ENCODE measurements at regions not wholly inside any gene's neighbourhood (a gene's known extent, or its start where the extent isn't known, plus 50 kb on each side); places are given as distances from the start of the nearest gene placed in this dataset.
A peak's percentile ranks its signal among the peaks of the same experiment; 100 is the strongest.

- Histone ChIP-seq H2BK120ac (ENCODE audit: insufficient read depth, low read length, poor library complexity) (peak overlapping the region; percentile 40), H3K9ac (ENCODE audit: low read length) (no peak overlapping the region), H3K4me2 (ENCODE audit: low read length) (no peak overlapping the region), H2AFZ (ENCODE audit: insufficient read depth, low read length, poor library complexity) (no peak overlapping the region), H4K12ac (ENCODE audit: low read depth, low read length) (no peak overlapping the region), H3K18ac (ENCODE audit: low read length) (no peak overlapping the region), H3K79me1 (ENCODE audit: low read length) (peaks cover 28% of the 10 kb centered on the region), H3K14ac (ENCODE audit: low read length) (no peak overlapping the region), H2BK5ac (ENCODE audit: low read depth, low read length, poor library complexity) (peak overlapping the region; percentile 78), H3K27me3 (ENCODE audit: insufficient read depth, low read length) (no peaks in the 10 kb centered on the region), H2BK12ac (ENCODE audit: low read length) (peak overlapping the region; percentile 34), H3K4me1 (ENCODE audit: control insufficient read depth in 1 of 2, insufficient read depth in 2 of 2, low read length in 2 of 2) (peaks cover 22 to 32% of the 10 kb centered on the region in 2 experiments), H3K9me3 (ENCODE audit: insufficient read depth, low read depth, low read length) (no peaks in the 10 kb centered on the region), H4K8ac (ENCODE audit: low read depth, low read length) (peak overlapping the region; percentile 6), H3K23ac (ENCODE audit: low read length) (no peak overlapping the region), H4K91ac (ENCODE audit: low read depth, low read length) (peak overlapping the region; percentile 5), H3K4me3 (ENCODE audit: low read depth, low read length) (no peak overlapping the region), H3K4ac (ENCODE audit: low read depth, low read length) (no peak overlapping the region), H3K36me3 (ENCODE audit: control insufficient read depth in 1 of 2, insufficient read depth in 2 of 2, low read length in 2 of 2) (no peaks in the 10 kb centered on the region), H3K27ac (ENCODE audit: low read depth, low read length) (peak overlapping the region; percentile 92), H2AK5ac (ENCODE audit: low read length) (no peak overlapping the region), H3K79me2 (ENCODE audit: control insufficient read depth, insufficient read depth, low read length, poor library complexity) (peaks cover 3% of the 10 kb centered on the region)
- WGBS (ENCODE audit: extremely low coverage, insufficient coverage, insufficient read length): no CpG with 5 or more reads among the region's 2 CpGs
- DNase-seq: peak; percentile 26 to 64
These were observed 177.6 kb downstream of the SNAPC1 start for GRCh38 chr14:61939776-61940175.

- Histone ChIP-seq H2BK12ac (ENCODE audit: low read length) (peak overlapping the region; percentile 83), H3K4ac (ENCODE audit: low read depth, low read length) (peak overlapping the region; percentile 73), H3K18ac (ENCODE audit: low read length) (peak overlapping the region; percentile 71), H3K4me1 (ENCODE audit: control insufficient read depth in 1 of 2, insufficient read depth in 2 of 2, low read length in 2 of 2) (peaks cover 22 to 32% of the 10 kb centered on the region in 2 experiments), H2BK5ac (ENCODE audit: low read depth, low read length, poor library complexity) (peak overlapping the region; percentile 94), H4K8ac (ENCODE audit: low read depth, low read length) (peak overlapping the region; percentile 75), H2AFZ (ENCODE audit: insufficient read depth, low read length, poor library complexity) (no peak overlapping the region), H3K36me3 (ENCODE audit: control insufficient read depth in 1 of 2, insufficient read depth in 2 of 2, low read length in 2 of 2) (no peaks in the 10 kb centered on the region), H3K4me3 (ENCODE audit: low read depth, low read length) (no peak overlapping the region), H2BK120ac (ENCODE audit: insufficient read depth, low read length, poor library complexity) (peak overlapping the region; percentile 97), H3K27me3 (ENCODE audit: insufficient read depth, low read length) (no peaks in the 10 kb centered on the region), H4K12ac (ENCODE audit: low read depth, low read length) (no peak overlapping the region), H3K14ac (ENCODE audit: low read length) (peak overlapping the region; percentile 75), H3K23ac (ENCODE audit: low read length) (no peak overlapping the region), H3K9me3 (ENCODE audit: insufficient read depth, low read depth, low read length) (no peaks in the 10 kb centered on the region), H2AK5ac (ENCODE audit: low read length) (peak overlapping the region; percentile 78), H3K79me2 (ENCODE audit: control insufficient read depth, insufficient read depth, low read length, poor library complexity) (peaks cover 3% of the 10 kb centered on the region), H3K9ac (ENCODE audit: low read length) (no peak overlapping the region), H3K79me1 (ENCODE audit: low read length) (peaks cover 28% of the 10 kb centered on the region), H3K27ac (ENCODE audit: low read depth, low read length) (peak overlapping the region; percentile 98), H4K91ac (ENCODE audit: low read depth, low read length) (peak overlapping the region; percentile 93), H3K4me2 (ENCODE audit: low read length) (peak overlapping the region; percentile 38)
- no CpG with 5 or more reads among the region's 7 CpGs for WGBS (ENCODE audit: extremely low coverage, insufficient coverage, insufficient read length)
- DNase-seq: peak; percentile 92 to 98
These were observed 178.6 kb downstream of the SNAPC1 start for GRCh38 chr14:61940666-61941420.

- Histone ChIP-seq H3K27ac (ENCODE audit: low read depth, low read length) (peak overlapping the region; percentile 98), H3K4me3 (ENCODE audit: low read depth, low read length) (no peak overlapping the region), H4K12ac (ENCODE audit: low read depth, low read length) (no peak overlapping the region), H3K9me3 (ENCODE audit: insufficient read depth, low read depth, low read length) (no peaks in the 10 kb centered on the region), H3K27me3 (ENCODE audit: insufficient read depth, low read length) (no peaks in the 10 kb centered on the region), H4K8ac (ENCODE audit: low read depth, low read length) (no peak overlapping the region), H3K23ac (ENCODE audit: low read length) (no peak overlapping the region), H3K79me1 (ENCODE audit: low read length) (peaks cover 28% of the 10 kb centered on the region), H3K4me1 (ENCODE audit: control insufficient read depth in 1 of 2, insufficient read depth in 2 of 2, low read length in 2 of 2) (peaks cover 22 to 31% of the 10 kb centered on the region in 2 experiments), H3K36me3 (ENCODE audit: control insufficient read depth in 1 of 2, insufficient read depth in 2 of 2, low read length in 2 of 2) (no peaks in the 10 kb centered on the region), H2BK120ac (ENCODE audit: insufficient read depth, low read length, poor library complexity) (peak overlapping the region; percentile 97), H2AK5ac (ENCODE audit: low read length) (no peak overlapping the region), H3K18ac (ENCODE audit: low read length) (no peak overlapping the region), H2BK5ac (ENCODE audit: low read depth, low read length, poor library complexity) (peak overlapping the region; percentile 94), H3K4ac (ENCODE audit: low read depth, low read length) (no peak overlapping the region), H2BK12ac (ENCODE audit: low read length) (peak overlapping the region; percentile 7), H3K14ac (ENCODE audit: low read length) (peak overlapping the region; percentile 75), H3K9ac (ENCODE audit: low read length) (no peak overlapping the region), H4K91ac (ENCODE audit: low read depth, low read length) (peak overlapping the region; percentile 46), H3K79me2 (ENCODE audit: control insufficient read depth, insufficient read depth, low read length, poor library complexity) (peaks cover 3% of the 10 kb centered on the region), H3K4me2 (ENCODE audit: low read length) (peak overlapping the region; percentile 38), H2AFZ (ENCODE audit: insufficient read depth, low read length, poor library complexity) (no peak overlapping the region)
- WGBS (ENCODE audit: extremely low coverage, insufficient coverage, insufficient read length): no CpG with 5 or more reads among the region's 4 CpGs
- peak; percentile 80 to 92 for DNase-seq
These were observed 179.4 kb downstream of the SNAPC1 start for GRCh38 chr14:61941421-61942150.

GRCh38 chr14:61948376-61948775 lies 186.2 kb downstream of the SNAPC1 start:
- H3K27ac ChIP-seq (ENCODE audit: low read depth, low read length): no peak overlapping the region
- peak; percentile 74 to 95 for DNase-seq
- no peak overlapping the region for H4K91ac ChIP-seq (ENCODE audit: low read depth, low read length)
- no peak overlapping the region for H2AFZ ChIP-seq (ENCODE audit: insufficient read depth, low read length, poor library complexity)
- H4K12ac ChIP-seq (ENCODE audit: low read depth, low read length): no peak overlapping the region
- peaks cover 2 to 7% of the 10 kb centered on the region in 2 experiments for H3K4me1 ChIP-seq (ENCODE audit: control insufficient read depth in 1 of 2, insufficient read depth in 2 of 2, low read length in 2 of 2)
- no peaks in the 10 kb centered on the region for H3K9me3 ChIP-seq (ENCODE audit: insufficient read depth, low read depth, low read length)
- no peak overlapping the region for H3K4me3 ChIP-seq (ENCODE audit: low read depth, low read length)
- no peak overlapping the region for H2BK120ac ChIP-seq (ENCODE audit: insufficient read depth, low read length, poor library complexity)
- H3K9ac ChIP-seq (ENCODE audit: low read length): no peak overlapping the region
- no peaks in the 10 kb centered on the region for H3K79me2 ChIP-seq (ENCODE audit: control insufficient read depth, insufficient read depth, low read length, poor library complexity)
- H4K8ac ChIP-seq (ENCODE audit: low read depth, low read length): no peak overlapping the region
- no peak overlapping the region for H3K4ac ChIP-seq (ENCODE audit: low read depth, low read length)
- WGBS (ENCODE audit: extremely low coverage, insufficient coverage, insufficient read length): no CpG with 5 or more reads among the region's 6 CpGs
- H2BK5ac ChIP-seq (ENCODE audit: low read depth, low read length, poor library complexity): no peak overlapping the region
- H3K18ac ChIP-seq (ENCODE audit: low read length): no peak overlapping the region
- no peak overlapping the region for H3K14ac ChIP-seq (ENCODE audit: low read length)
- H3K23ac ChIP-seq (ENCODE audit: low read length): no peak overlapping the region
- H3K4me2 ChIP-seq (ENCODE audit: low read length): no peak overlapping the region
- peaks cover 4% of the 10 kb centered on the region for H3K79me1 ChIP-seq (ENCODE audit: low read length)
- H3K27me3 ChIP-seq (ENCODE audit: insufficient read depth, low read length): no peaks in the 10 kb centered on the region
- H2AK5ac ChIP-seq (ENCODE audit: low read length): no peak overlapping the region
- H2BK12ac ChIP-seq (ENCODE audit: low read length): no peak overlapping the region
- no peaks in the 10 kb centered on the region for H3K36me3 ChIP-seq (ENCODE audit: control insufficient read depth in 1 of 2, insufficient read depth in 2 of 2, low read length in 2 of 2)

Measured in trophoblast cell (in vitro differentiated cells and primary cell).